Gastroesophageal sphincter (tissue), 4 donors: ENCODE measurements at regions not wholly inside any gene's neighbourhood (a gene's known extent, or its start where the extent isn't known, plus 50 kb on each side); places are given as distances from the start of the nearest gene placed in this dataset.

Source experiments
- ATAC-seq: fragments of 150-250 bp; one replicate; pipeline ENCODE4 v1.9.1; 2016; ENCODE audit warnings: mild to moderate bottlenecking, moderate library complexity
- H3K27ac ChIP-seq, 4 donors: fragments of 200-600 bp; sonication (generic) in 3 of 4; 1 replicate in 3 of 4; 2 replicates in 1 of 4; pipeline ENCODE4 v1.5.1; 2016 to 2019
- H3K27me3 ChIP-seq: fragments of 200-600 bp; sonication (generic); one replicate; pipeline ENCODE4 v1.5.1; 2019
- H3K36me3 ChIP-seq, 2 donors: fragments of 200-600 bp; sonication (generic); one replicate each; pipeline ENCODE4 v1.5.1; 2019; ENCODE audit warnings: control low read depth in 1 of 2
- H3K4me1 ChIP-seq, 3 donors: fragments of 200-600 bp; sonication (generic); 1 replicate in 2 of 3; 2 replicates in 1 of 3; pipeline ENCODE4 v1.5.1; 2016 to 2019; ENCODE audit warnings: control low read depth in 2 of 3
- H3K4me3 ChIP-seq, 2 donors: fragments of 200-600 bp; sonication (generic); one replicate each; pipeline ENCODE4 v1.5.1; 2019; ENCODE audit warnings: mild to moderate bottlenecking in 1 of 2, moderate library complexity in 1 of 2
- H3K9me3 ChIP-seq, 3 donors: fragments of 200-600 bp; sonication (generic); one replicate each; pipeline ENCODE4 v1.5.1; 2017 to 2019; ENCODE audit warnings: control low read depth in 2 of 3
- CTCF ChIP-seq, 4 experiments: fragments of 200-600 bp in 2 of 4; fragments of 450-650 bp in 2 of 4; sonication (generic) in 1 of 4; IDR thresholded peaks; one replicate each; pipeline ENCODE4 v1.5.1; 2017 to 2019; ENCODE audit warnings: antibody characterized with exemption in 4 of 4, mild to moderate bottlenecking in 2 of 4, moderate library complexity in 2 of 4
- EP300 ChIP-seq: sonication (generic); formaldehyde crosslinking; IDR thresholded peaks from one replicate; pipeline ENCODE4 v1.6.1; 2017; ENCODE audit warnings: antibody characterized with exemption, mild to moderate bottlenecking
- POLR2A ChIP-seq, 2 donors: fragments of 450-650 bp; IDR thresholded peaks; one replicate each; pipeline ENCODE4 v1.6.1; 2017; ENCODE audit warnings: antibody characterized with exemption in 2 of 2, mild to moderate bottlenecking in 2 of 2, moderate library complexity in 1 of 2
- POLR2AphosphoS5 ChIP-seq: sonication (generic); formaldehyde crosslinking; IDR thresholded peaks from one replicate; pipeline ENCODE4 v1.6.1; 2017; ENCODE audit warnings: antibody characterized with exemption
- WGBS, 2 donors: methylation state at CpG; one replicate each; pipeline ENCODE4 v1.1.5; 2018; ENCODE audit warnings: low coverage in 1 of 2; 5-methylcytosine and 5-hydroxymethylcytosine counted together

- TF ChIP-seq POLR2AphosphoS5, result no peak
- TF ChIP-seq EP300, result no peak
- TF ChIP-seq POLR2A (IDR thresholded peaks at IDR 0.05), result no peak
- no peak for TF ChIP-seq CTCF (IDR thresholded peaks at IDR 0.05)
- Histone ChIP-seq H3K27ac (no peak overlapping the region), H3K4me3 (no peak overlapping the region), H3K27me3 (no peaks in the 10 kb centered on the region), H3K36me3 (no peaks in the 10 kb centered on the region), H3K9me3 (no peaks in the 10 kb centered on the region), H3K4me1 (no peaks in the 10 kb centered on the region)
- no peak for ATAC-seq
- 71 to 91% methylated on average over 1 of the region's 1 CpG for WGBS, 2 donors
Measured at GRCh38 chr9:27799326-27799725, 226.0 kb upstream of the C9orf72 start.

- Histone ChIP-seq H3K27ac (no peak overlapping the region), H3K4me1 (no peaks in the 10 kb centered on the region), H3K4me3 (no peak overlapping the region), H3K27me3 (no peaks in the 10 kb centered on the region), H3K9me3 (no peaks in the 10 kb centered on the region), H3K36me3 (no peaks in the 10 kb centered on the region)
- ATAC-seq, result no peak
- WGBS, 2 donors, result 18 to 57% methylated on average over 1 of the region's 1 CpG
- no peak for TF ChIP-seq POLR2AphosphoS5
- TF ChIP-seq POLR2A (IDR thresholded peaks at IDR 0.05), result no peak
- TF ChIP-seq CTCF (IDR thresholded peaks at IDR 0.05), result no peak
- no peak for TF ChIP-seq EP300
Measured at GRCh38 chr9:27800159-27800558, 226.9 kb upstream of the C9orf72 start.

- Histone ChIP-seq H3K4me3 (no peak overlapping the region), H3K9me3 (no peaks in the 10 kb centered on the region), H3K27me3 (no peaks in the 10 kb centered on the region), H3K27ac (no peak overlapping the region), H3K4me1 (no peaks in the 10 kb centered on the region), H3K36me3 (no peaks in the 10 kb centered on the region)
- TF ChIP-seq EP300 (no peak), POLR2A (IDR thresholded peaks at IDR 0.05) (no peak), CTCF (IDR thresholded peaks at IDR 0.05) (no peak), POLR2AphosphoS5 (no peak)
- 54 to 100% methylated on average over 1 to 2 of the region's 2 CpGs for WGBS, 2 donors
- no peak for ATAC-seq
Measured at GRCh38 chr9:27800692-27801370, 227.6 kb upstream of the C9orf72 start.

- WGBS, 2 donors, result 44 to 70% methylated on average over 6 of the region's 6 CpGs
- H3K4me3 ChIP-seq, result no peak overlapping the region
- H3K9me3 ChIP-seq, result no peaks in the 10 kb centered on the region
- no peak for TF ChIP-seq POLR2A (IDR thresholded peaks at IDR 0.05)
- no peak for TF ChIP-seq POLR2AphosphoS5
- TF ChIP-seq CTCF (IDR thresholded peaks at IDR 0.05), result no peak
- no peak for TF ChIP-seq EP300
- H3K27ac ChIP-seq, result no peak overlapping the region
- H3K36me3 ChIP-seq, result no peaks in the 10 kb centered on the region
- H3K27me3 ChIP-seq, result no peaks in the 10 kb centered on the region
- no peaks in the 10 kb centered on the region for H3K4me1 ChIP-seq
- no peak for ATAC-seq
Measured at GRCh38 chr9:27801545-27801944, 228.3 kb upstream of the C9orf72 start.

- no peak for TF ChIP-seq CTCF (IDR thresholded peaks at IDR 0.05)
- TF ChIP-seq EP300, result no peak
- TF ChIP-seq POLR2AphosphoS5, result no peak
- TF ChIP-seq POLR2A (IDR thresholded peaks at IDR 0.05), result no peak
Measured at GRCh38 chr9:27802418-27802817, 229.1 kb upstream of the C9orf72 start.

More at GRCh38 chr9:27802418-27802817, 229.1 kb upstream of the C9orf72 start:
- Histone ChIP-seq H3K36me3 (no peaks in the 10 kb centered on the region), H3K27ac (no peak overlapping the region), H3K9me3 (no peaks in the 10 kb centered on the region), H3K27me3 (no peaks in the 10 kb centered on the region), H3K4me1 (no peaks in the 10 kb centered on the region), H3K4me3 (no peak overlapping the region)
- 96 to 100% methylated on average over 2 to 3 of the region's 3 CpGs for WGBS, 2 donors
- no peak for ATAC-seq
